Kidney (tissue), 13 donors: ENCODE measurements at regions not wholly inside any gene's neighbourhood (a gene's known extent, or its start where the extent isn't known, plus 50 kb on each side); places are given as distances from the start of the nearest gene placed in this dataset.

Experiments used
- DNase-seq, 5 donors: peaks; one replicate each; pipeline ENCODE4 v3.0.0-alpha.2; 2013 to 2020
- FAIRE-seq: peaks from 2 replicates; lab custom pipeline; 2012; peaks lifted over from hg19 to GRCh38; lab: Jason Lieb, UNC
- H3K27ac ChIP-seq, 2 donors: one replicate each; pipeline ENCODE4 v1.7.0; 2013; ENCODE audit warnings: low read depth in 2 of 2, low read length in 2 of 2, inconsistent platforms in 1 of 2
- H3K27me3 ChIP-seq: one replicate; pipeline ENCODE4 v1.7.1; 2013; ENCODE audit warnings: low read length, inconsistent platforms; ENCODE audit not compliant: control insufficient read depth, insufficient read depth
- H3K36me3 ChIP-seq, 3 donors: one replicate each; pipeline versions ENCODE4 v1.7.0 to v1.7.1; 2013; ENCODE audit warnings: low read length in 3 of 3, control low read depth in 1 of 3, inconsistent platforms in 1 of 3; ENCODE audit not compliant: insufficient read depth in 3 of 3, control insufficient read depth in 2 of 3
- H3K4me1 ChIP-seq, 3 donors: one replicate each; pipeline versions ENCODE4 v1.7.0 to v1.7.1; 2013; ENCODE audit warnings: low read length in 3 of 3, inconsistent platforms in 1 of 3, low read depth in 1 of 3; ENCODE audit not compliant: control insufficient read depth in 2 of 3, insufficient read depth in 2 of 3
- H3K4me3 ChIP-seq, 3 donors: one replicate each; pipeline versions ENCODE4 v1.7.0 to v1.8.1; 2013; ENCODE audit warnings: low read length in 3 of 3, control low read depth in 1 of 3, inconsistent platforms in 1 of 3
- H3K9ac ChIP-seq, 3 donors: one replicate each; pipeline versions ENCODE4 v1.7.0 to v1.7.1; 2013; ENCODE audit warnings: low read length in 3 of 3, control low read depth in 1 of 3, inconsistent platforms in 1 of 3
- H3K9me3 ChIP-seq, 3 donors: one replicate each; pipeline versions ENCODE4 v1.7.0 to v1.7.1; 2013; ENCODE audit warnings: low read length in 3 of 3, control low read depth in 1 of 3, inconsistent platforms in 1 of 3; ENCODE audit not compliant: control insufficient read depth in 2 of 3, insufficient read depth in 1 of 3
- intact Hi-C: fragments of 100-400 bp; cut with DNase I; formaldehyde crosslinking; loops from one replicate; pipeline ENCODE4 v1.11.1; 2022
- TF ChIP-seq, protein P1 (sequence below): IDR thresholded peaks from 3 replicates; pipeline ENCODE4 v1.5.1; 2012; ENCODE audit warnings: mild to moderate bottlenecking, moderate library complexity, borderline replicate concordance; ENCODE audit not compliant: insufficient read depth; ENCODE audit errors: extremely low read depth
- donor health status: control.
- donor health status: control.
- donor health status: control.
- donor health status: control.
- donor health status: control.
- donor health status: DM: yes; HTN: yes; CAD: no.
- donor health status: Normal renal cell carcinoma (clear cell type).

DNA sequence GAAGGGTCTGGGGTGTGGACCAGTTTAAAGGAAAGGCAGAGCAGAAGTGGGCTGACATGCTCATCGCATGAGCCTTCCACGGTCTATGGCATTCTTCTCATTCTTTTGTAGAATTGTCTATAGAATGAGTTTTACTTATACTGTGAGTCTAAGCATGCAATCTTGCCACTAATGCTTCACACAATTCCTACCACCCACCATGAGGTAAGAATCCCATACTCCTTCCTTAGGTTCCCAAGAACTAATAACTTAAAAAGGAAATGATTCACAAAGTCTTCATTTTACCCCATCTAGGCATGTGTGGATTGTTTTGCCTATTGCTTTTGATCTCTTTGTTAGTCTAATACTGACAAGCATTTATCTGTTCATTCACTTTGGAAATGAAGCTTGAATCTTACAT is 195.2 kb downstream of the LY86 start:
- H3K9ac ChIP-seq = no peak overlapping the region
- TF ChIP-seq, protein P1, sequence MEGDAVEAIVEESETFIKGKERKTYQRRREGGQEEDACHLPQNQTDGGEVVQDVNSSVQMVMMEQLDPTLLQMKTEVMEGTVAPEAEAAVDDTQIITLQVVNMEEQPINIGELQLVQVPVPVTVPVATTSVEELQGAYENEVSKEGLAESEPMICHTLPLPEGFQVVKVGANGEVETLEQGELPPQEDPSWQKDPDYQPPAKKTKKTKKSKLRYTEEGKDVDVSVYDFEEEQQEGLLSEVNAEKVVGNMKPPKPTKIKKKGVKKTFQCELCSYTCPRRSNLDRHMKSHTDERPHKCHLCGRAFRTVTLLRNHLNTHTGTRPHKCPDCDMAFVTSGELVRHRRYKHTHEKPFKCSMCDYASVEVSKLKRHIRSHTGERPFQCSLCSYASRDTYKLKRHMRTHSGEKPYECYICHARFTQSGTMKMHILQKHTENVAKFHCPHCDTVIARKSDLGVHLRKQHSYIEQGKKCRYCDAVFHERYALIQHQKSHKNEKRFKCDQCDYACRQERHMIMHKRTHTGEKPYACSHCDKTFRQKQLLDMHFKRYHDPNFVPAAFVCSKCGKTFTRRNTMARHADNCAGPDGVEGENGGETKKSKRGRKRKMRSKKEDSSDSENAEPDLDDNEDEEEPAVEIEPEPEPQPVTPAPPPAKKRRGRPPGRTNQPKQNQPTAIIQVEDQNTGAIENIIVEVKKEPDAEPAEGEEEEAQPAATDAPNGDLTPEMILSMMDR = no peak
- H3K9me3 ChIP-seq = no peaks in the 10 kb centered on the region
- no peaks in the 10 kb centered on the region for H3K27me3 ChIP-seq
- FAIRE-seq (no peak), DNase-seq (no peak)
- no peak overlapping the region for H3K27ac ChIP-seq
- peaks cover 0 to 9% (median 0%) of the 10 kb centered on the region in 3 donors for H3K4me1 ChIP-seq
- no peak overlapping the region for H3K4me3 ChIP-seq
- intact Hi-C loops = no loop called here
- H3K36me3 ChIP-seq = no peaks in the 10 kb centered on the region

DNA sequence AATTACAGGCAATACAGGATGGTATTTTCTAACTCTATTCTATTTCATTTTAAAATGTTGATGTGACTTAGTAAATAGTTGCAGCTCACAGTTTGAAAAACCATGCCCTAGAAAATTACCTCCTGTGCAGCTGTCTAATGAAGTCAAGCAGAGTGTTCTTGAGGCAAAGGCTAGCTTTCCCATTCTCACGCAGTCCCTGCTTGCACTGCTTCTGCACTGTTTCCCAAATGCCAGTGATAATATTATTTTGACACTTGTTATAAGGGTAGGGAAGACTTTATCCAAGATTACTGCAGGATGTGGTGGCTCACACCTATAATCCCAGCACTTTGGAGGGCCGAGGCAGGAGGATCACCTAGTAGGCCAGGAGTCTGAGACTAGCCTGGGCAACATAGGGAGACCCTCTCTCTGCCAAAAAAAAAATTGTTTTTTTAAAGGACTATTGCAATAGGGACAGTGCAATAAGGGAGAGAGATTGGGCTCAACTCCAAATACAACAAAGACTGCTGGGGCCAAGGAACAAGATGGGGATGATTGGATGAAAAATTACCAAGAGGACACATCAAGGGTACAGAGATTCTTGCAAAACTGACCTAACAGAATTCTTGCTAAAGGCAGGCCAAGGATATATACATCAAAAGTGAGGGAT is 196.1 kb downstream of the LY86 start:
- H3K4me1 ChIP-seq = peaks cover 0 to 9% (median 0%) of the 10 kb centered on the region in 3 donors
- no peaks in the 10 kb centered on the region for H3K36me3 ChIP-seq
- no peak overlapping the region for H3K9ac ChIP-seq
- DNase-seq = peak in 1 of 5 donors; percentile 2
- intact Hi-C loops = no loop called here
- no peaks in the 10 kb centered on the region for H3K9me3 ChIP-seq
- no peak for FAIRE-seq
- H3K27ac ChIP-seq = no peak overlapping the region
- TF ChIP-seq, protein P1 = no peak
- H3K27me3 ChIP-seq = no peaks in the 10 kb centered on the region
- no peak overlapping the region for H3K4me3 ChIP-seq

DNA sequence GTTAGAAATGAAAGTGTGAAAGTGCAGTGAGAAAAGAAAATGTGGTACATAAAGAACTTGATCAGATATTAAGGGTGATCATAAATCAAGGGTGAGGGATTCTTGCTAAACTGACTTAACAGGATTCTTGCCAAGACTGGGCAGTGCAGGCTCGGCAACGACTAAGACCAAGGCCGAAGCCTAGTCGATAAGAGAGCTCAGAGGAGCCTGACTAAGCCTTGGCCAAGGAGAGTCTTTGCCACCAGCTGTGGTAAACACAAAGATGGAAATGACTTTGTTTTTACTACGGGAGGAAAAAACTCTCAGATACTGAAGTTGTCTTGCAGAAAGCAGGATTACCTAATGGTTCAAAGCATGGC is 196.6 kb downstream of the LY86 start:
- Histone ChIP-seq H3K4me3 (no peak overlapping the region), H3K9ac (no peak overlapping the region), H3K27ac (no peak overlapping the region), H3K36me3 (no peaks in the 10 kb centered on the region), H3K4me1 (peaks cover 0 to 9% (median 0%) of the 10 kb centered on the region in 3 donors), H3K9me3 (no peaks in the 10 kb centered on the region), H3K27me3 (no peaks in the 10 kb centered on the region)
- DNase-seq (peak in 1 of 5 donors; percentile 9), FAIRE-seq (no peak)
- intact Hi-C loops = no loop called here
- TF ChIP-seq, protein P1 = no peak
